ENCODE measurements at regions not wholly inside any gene's neighbourhood (a gene's known extent, or its start where the extent isn't known, plus 50 kb on each side); places are given as distances from the start of the nearest gene placed in this dataset.

DNA sequence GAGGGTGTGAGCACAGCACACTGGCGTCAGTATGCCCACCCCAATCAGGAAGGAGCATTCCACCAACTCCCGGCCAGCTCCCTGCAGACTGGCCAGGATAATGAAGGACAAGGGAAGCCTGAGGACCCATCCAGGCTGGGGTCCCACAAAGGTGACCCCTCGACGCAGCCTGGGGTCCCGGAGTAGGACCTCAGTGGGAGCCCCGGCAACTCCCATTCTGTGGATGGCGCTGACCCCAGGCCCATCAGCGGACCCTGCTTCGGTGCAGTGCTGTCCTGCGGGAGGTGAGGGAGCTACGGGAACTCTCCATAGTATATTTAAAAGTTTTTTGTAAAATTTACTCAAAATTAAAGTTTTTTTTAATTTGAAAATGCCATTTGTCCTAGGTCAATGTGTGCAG, 137.7 kb upstream of the NKX1-1 start:
- TF ChIP-seq, protein P1, sequence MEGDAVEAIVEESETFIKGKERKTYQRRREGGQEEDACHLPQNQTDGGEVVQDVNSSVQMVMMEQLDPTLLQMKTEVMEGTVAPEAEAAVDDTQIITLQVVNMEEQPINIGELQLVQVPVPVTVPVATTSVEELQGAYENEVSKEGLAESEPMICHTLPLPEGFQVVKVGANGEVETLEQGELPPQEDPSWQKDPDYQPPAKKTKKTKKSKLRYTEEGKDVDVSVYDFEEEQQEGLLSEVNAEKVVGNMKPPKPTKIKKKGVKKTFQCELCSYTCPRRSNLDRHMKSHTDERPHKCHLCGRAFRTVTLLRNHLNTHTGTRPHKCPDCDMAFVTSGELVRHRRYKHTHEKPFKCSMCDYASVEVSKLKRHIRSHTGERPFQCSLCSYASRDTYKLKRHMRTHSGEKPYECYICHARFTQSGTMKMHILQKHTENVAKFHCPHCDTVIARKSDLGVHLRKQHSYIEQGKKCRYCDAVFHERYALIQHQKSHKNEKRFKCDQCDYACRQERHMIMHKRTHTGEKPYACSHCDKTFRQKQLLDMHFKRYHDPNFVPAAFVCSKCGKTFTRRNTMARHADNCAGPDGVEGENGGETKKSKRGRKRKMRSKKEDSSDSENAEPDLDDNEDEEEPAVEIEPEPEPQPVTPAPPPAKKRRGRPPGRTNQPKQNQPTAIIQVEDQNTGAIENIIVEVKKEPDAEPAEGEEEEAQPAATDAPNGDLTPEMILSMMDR (IDR thresholded peaks at IDR 0.05), result no peak
- no peak for TF ChIP-seq POLR2A (IDR thresholded peaks at IDR 0.05)
- H3K9me3 ChIP-seq, result no peaks in the 10 kb centered on the region
- intact Hi-C loops (cut with DNase I; ENCODE audit: low total_unique reads) (no loop called here), in situ Hi-C loops (cut with MboI; ENCODE audit: low pct_ligation_motif_present in 1 of 4, low pct_unique_long_range_greater_than_20kb in 1 of 4, low sequenced_read_pairs in 3 of 4) (no loop called here)
- H3K27ac ChIP-seq, result no peak overlapping the region
- peaks cover 33% of the 10 kb centered on the region for H3K27me3 ChIP-seq
- 93 to 100% methylated on average over 1 to 11 of the region's 11 CpGs for WGBS, 2 donors (ENCODE audit: low coverage in 1 of 2)
- H3K4me1 ChIP-seq, result peaks cover under 1 to 18% (median 16%) of the 10 kb centered on the region in 4 donors
- no peak for DNase-seq
- H3K36me3 ChIP-seq, result no peaks in the 10 kb centered on the region
- H3K4me3 ChIP-seq, result no peak overlapping the region

DNA sequence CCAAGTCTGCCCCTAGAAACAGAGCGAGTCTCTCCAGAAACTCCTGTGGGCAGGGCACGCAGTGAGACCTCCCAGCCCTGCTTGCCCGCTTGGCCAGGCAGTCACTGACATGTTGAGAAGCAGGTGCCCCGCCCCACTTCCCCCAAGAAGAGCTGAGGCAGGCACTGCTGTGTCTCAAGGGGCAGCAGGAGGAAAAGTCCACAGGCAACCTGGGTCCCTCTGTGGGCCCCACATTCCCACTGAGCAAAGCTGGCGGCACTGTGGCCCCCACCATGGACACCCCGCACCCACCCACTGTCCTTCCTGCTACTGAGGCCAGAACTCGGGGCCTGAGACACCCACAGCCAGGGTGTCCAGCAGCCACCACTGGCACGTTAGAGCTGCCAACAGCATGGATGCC, 137.3 kb upstream of the NKX1-1 start:
- no peaks in the 10 kb centered on the region for H3K9me3 ChIP-seq
- H3K4me1 ChIP-seq, result peaks cover 0 to 14% (median 12%) of the 10 kb centered on the region in 4 donors
- H3K27me3 ChIP-seq, result peaks cover 33% of the 10 kb centered on the region
- TF ChIP-seq, protein P1 (IDR thresholded peaks at IDR 0.05), result no peak
- TF ChIP-seq EP300 (IDR thresholded peaks at IDR 0.05; ENCODE audit: low read depth), result no peak
- TF ChIP-seq POLR2A (IDR thresholded peaks at IDR 0.05), result no peak
- TF ChIP-seq POLR2AphosphoS5 (IDR thresholded peaks at IDR 0.05), result no peak
- no peak overlapping the region for H3K27ac ChIP-seq
- no peak overlapping the region for H3K4me3 ChIP-seq
- intact Hi-C loops (cut with DNase I; ENCODE audit: low total_unique reads) (no loop called here), in situ Hi-C loops (cut with MboI; ENCODE audit: low pct_ligation_motif_present in 1 of 4, low pct_unique_long_range_greater_than_20kb in 1 of 4, low sequenced_read_pairs in 3 of 4) (no loop called here)
- 87% methylated on average over 7 of the region's 8 CpGs; no CpG with 5 or more reads in 1 of the 2 donors for WGBS, 2 donors (ENCODE audit: low coverage in 1 of 2)
- DNase-seq, result no peak
- H3K36me3 ChIP-seq, result no peaks in the 10 kb centered on the region

DNA sequence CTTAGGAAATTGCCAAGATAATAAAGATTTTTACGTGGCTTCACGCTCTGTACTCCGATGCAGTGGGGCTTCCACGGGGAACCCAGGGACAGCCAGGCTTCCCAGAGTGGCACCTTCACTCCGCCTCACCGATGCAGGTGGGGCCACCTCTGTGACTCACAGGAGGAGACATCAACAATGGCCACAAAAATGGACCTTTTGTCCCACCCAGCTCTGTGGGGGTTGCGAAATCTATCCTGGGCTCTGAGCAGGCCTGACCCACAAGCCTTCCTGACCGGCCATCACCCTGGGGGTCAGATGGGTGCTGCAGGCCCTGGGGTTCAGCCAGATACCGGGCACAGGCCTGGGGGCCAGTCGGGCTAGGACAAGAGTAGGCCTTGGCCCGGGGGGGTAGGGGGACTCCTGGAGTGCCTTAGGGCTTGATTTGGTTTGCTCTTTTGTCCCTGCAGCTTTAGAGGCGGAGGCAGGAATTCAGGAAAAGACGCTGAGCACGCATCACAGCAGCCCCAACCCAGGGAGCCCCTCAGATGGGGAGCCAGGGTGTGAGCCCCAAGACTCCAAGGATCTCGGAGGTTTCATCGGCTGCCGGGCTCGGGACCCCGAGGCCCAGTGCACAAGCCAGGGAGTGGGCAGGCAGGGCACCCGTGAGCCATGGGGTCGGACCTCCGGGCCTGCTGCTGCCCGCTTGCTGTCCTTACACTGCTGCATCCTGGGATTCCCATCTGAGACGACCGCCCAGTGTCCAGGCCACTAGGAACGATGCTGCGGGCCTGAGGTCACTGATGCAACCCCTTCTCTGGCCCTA, 136.5 kb upstream of the NKX1-1 start:
- in situ Hi-C loops (cut with MboI; ENCODE audit: low pct_ligation_motif_present in 1 of 4, low pct_unique_long_range_greater_than_20kb in 1 of 4, low sequenced_read_pairs in 3 of 4), result no loop called here
- H3K4me1 ChIP-seq, result peaks cover 0 to 9% (median 7%) of the 10 kb centered on the region in 4 donors
- no peak for DNase-seq
- no peak overlapping the region for H3K4me3 ChIP-seq
- peaks cover 26% of the 10 kb centered on the region for H3K27me3 ChIP-seq
- no peaks in the 10 kb centered on the region for H3K36me3 ChIP-seq
- intact Hi-C loops (cut with DNase I; ENCODE audit: low total_unique reads), result no loop called here
- 87% methylated on average over 19 of the region's 27 CpGs; no CpG with 5 or more reads in 1 of the 2 donors for WGBS, 2 donors (ENCODE audit: low coverage in 1 of 2)
- TF ChIP-seq POLR2AphosphoS5 (IDR thresholded peaks at IDR 0.05) (no peak), POLR2A (IDR thresholded peaks at IDR 0.05) (no peak)
- H3K9me3 ChIP-seq, result no peaks in the 10 kb centered on the region
- no peak overlapping the region for H3K27ac ChIP-seq

DNA sequence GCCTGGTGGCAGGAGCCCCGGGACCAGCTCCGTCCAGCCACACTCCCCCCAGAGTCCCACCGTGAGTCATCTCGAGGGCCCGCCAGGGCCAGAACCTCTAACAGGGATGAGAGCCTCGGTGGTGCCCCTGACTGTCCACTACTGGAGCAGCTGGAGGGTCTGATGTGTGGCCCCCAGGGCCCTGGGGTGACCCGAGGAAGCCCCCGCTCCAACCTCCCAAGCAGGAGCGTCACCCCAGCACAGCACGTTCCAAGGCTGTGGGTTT, 135.9 kb upstream of the NKX1-1 start:
- no peak overlapping the region for H3K27ac ChIP-seq
- H3K27me3 ChIP-seq, result peaks cover 22% of the 10 kb centered on the region
- in situ Hi-C loops (cut with MboI; ENCODE audit: low pct_ligation_motif_present in 1 of 4, low pct_unique_long_range_greater_than_20kb in 1 of 4, low sequenced_read_pairs in 3 of 4), result no loop called here
- H3K4me3 ChIP-seq, result no peak overlapping the region
- DNase-seq, result no peak
- H3K36me3 ChIP-seq, result no peaks in the 10 kb centered on the region
- TF ChIP-seq EP300 (IDR thresholded peaks at IDR 0.05; ENCODE audit: low read depth), result no peak
- TF ChIP-seq, protein P1 (IDR thresholded peaks at IDR 0.05), result no peak
- TF ChIP-seq POLR2A (IDR thresholded peaks at IDR 0.05), result no peak
- TF ChIP-seq POLR2AphosphoS5 (IDR thresholded peaks at IDR 0.05), result no peak
- intact Hi-C loops (cut with DNase I; ENCODE audit: low total_unique reads), result no loop called here
- H3K9me3 ChIP-seq, result no peaks in the 10 kb centered on the region
- H3K4me1 ChIP-seq, result peaks cover 0 to 9% (median 7%) of the 10 kb centered on the region in 4 donors
- 81% methylated on average over 5 of the region's 10 CpGs; no CpG with 5 or more reads in 1 of the 2 donors for WGBS, 2 donors (ENCODE audit: low coverage in 1 of 2)

Data from transverse colon (tissue), 4 donors.